ENCODE measurements at regions not wholly inside any gene's neighbourhood (a gene's known extent, or its start where the extent isn't known, plus 50 kb on each side); places are given as distances from the start of the nearest gene placed in this dataset.

DNA sequence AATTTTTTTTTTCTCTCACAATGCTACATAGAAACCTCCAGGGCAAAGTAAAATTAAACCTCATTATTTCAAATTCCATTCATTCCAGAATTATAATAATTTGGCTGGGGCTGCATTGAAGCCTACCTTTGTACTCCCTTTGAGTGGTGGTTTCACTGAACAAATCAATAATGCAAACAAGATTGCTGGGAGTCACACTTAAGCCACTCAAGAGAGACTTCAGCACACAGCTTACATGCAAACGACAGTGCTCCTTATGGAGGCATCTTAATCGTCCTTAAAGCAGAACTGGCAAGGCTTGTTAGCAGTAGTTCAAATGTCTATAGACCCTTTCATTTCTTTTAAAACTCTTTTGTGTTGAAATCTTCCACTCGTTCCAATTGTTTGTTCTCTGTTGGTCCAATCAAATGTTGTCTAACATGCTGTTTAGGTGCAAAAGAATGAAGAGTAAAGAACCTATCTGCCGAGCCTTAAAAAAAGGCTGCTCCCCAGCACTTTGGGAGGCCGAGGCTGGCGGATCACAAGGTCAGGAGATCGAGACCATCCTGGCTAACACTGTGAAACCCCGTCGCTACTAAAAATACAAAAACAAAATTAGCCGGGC lies 294.9 kb downstream of the FGFR2 start:
- Mint-ChIP-seq H3K9me3 (ENCODE audit: low read depth) (peaks cover 7% of the 10 kb centered on the region), H3K4me1 (ENCODE audit: low read depth) (peaks cover 2% of the 10 kb centered on the region), H3K36me3 (ENCODE audit: low read depth) (no peaks in the 10 kb centered on the region), H3K27ac (ENCODE audit: unreplicated experiment) (no peak overlapping the region), H3K4me3 (ENCODE audit: unreplicated experiment) (no peak overlapping the region), H3K27me3 (ENCODE audit: low read depth) (peaks cover 17% of the 10 kb centered on the region)
- TF ChIP-seq, protein P1, sequence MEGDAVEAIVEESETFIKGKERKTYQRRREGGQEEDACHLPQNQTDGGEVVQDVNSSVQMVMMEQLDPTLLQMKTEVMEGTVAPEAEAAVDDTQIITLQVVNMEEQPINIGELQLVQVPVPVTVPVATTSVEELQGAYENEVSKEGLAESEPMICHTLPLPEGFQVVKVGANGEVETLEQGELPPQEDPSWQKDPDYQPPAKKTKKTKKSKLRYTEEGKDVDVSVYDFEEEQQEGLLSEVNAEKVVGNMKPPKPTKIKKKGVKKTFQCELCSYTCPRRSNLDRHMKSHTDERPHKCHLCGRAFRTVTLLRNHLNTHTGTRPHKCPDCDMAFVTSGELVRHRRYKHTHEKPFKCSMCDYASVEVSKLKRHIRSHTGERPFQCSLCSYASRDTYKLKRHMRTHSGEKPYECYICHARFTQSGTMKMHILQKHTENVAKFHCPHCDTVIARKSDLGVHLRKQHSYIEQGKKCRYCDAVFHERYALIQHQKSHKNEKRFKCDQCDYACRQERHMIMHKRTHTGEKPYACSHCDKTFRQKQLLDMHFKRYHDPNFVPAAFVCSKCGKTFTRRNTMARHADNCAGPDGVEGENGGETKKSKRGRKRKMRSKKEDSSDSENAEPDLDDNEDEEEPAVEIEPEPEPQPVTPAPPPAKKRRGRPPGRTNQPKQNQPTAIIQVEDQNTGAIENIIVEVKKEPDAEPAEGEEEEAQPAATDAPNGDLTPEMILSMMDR (IDR thresholded peaks at IDR 0.05) = no peak
- DNase-seq (ENCODE audit: low spot score) = no peak

DNA sequence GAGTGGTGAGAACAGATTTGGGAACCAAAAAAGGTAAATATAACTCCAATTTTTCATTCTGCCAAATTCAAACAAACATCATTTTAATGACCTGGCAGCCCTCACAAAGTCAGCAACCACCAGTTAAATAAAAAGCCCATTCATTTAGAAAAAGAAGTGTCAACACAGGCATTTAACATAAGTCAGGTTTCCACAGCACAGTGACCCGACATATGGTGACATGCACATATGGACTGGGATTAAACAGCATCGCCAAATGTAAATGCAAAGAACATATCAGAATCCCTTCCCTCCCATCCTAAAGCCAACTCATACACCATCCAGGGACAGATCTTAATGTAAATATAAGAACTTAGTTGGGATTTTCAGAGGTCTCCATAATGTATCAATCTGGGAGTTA lies 293.2 kb downstream of the FGFR2 start:
- TF ChIP-seq, protein P1 (IDR thresholded peaks at IDR 0.05) = no peak
- H3K4me1 Mint-ChIP-seq (ENCODE audit: low read depth) = peaks cover 2% of the 10 kb centered on the region
- H3K36me3 Mint-ChIP-seq (ENCODE audit: low read depth) = no peaks in the 10 kb centered on the region
- H3K27ac Mint-ChIP-seq (ENCODE audit: unreplicated experiment) = no peak overlapping the region
- H3K4me3 Mint-ChIP-seq (ENCODE audit: unreplicated experiment) = no peak overlapping the region
- no peak for DNase-seq (ENCODE audit: low spot score)
- peaks cover 17% of the 10 kb centered on the region for H3K27me3 Mint-ChIP-seq (ENCODE audit: low read depth)
- H3K9me3 Mint-ChIP-seq (ENCODE audit: low read depth) = peaks cover 9% of the 10 kb centered on the region

DNA sequence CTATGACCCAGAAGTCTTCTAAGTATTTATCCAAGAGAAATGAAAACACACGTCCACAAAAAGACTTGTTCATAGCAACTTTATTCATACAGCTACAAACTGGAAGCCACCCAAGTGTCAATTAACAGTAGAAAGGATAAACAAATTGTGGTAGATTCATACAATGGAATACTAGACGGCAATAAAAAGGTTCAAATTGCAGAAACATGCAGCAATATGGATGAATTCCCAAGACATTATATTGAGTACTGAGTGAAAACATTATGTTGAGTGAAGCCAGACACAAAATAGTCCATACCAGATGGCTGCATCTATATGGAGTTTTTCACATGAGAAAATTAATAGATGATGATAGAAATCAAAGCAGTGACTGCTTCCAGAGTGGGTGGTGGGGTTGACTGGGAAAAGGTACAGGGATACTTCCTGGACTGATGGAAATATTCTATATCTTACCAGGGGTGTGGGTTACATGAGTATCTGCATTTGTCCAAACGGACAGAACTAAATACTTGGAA lies 292.0 kb downstream of the FGFR2 start:
- TF ChIP-seq, protein P1 (IDR thresholded peaks at IDR 0.05) = no peak
- Mint-ChIP-seq H3K4me1 (ENCODE audit: low read depth) (peaks cover 2% of the 10 kb centered on the region), H3K4me3 (ENCODE audit: unreplicated experiment) (no peak overlapping the region), H3K36me3 (ENCODE audit: low read depth) (no peaks in the 10 kb centered on the region), H3K27ac (ENCODE audit: unreplicated experiment) (no peak overlapping the region), H3K27me3 (ENCODE audit: low read depth) (peaks cover 14% of the 10 kb centered on the region), H3K9me3 (ENCODE audit: low read depth) (peaks cover 9% of the 10 kb centered on the region)
- no peak for DNase-seq (ENCODE audit: low spot score)

DNA sequence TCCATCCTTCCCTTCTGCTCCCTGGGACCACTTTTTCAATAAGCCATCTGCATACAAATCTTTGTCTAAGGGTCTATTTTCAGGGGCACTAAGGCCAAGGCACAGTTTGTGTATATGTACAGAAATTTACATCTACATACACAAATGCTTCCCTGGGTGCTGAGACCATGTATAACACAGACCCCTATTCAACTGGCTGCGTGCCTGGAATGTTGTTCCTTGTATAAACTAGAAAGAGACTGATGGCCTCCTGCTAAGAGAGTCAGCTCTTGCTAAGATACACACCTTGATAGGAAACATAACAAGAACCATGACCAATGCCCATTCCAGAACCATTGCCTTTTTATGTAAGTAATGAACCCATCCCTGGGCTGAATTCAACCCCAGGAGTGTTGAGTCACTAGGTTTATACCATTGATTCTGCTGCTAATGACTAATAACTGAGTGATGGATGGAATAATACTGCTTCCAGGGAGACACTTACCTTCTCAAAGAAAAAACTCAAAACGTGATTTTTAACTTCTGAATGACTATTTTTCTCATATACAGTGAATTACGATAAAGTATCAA lies 290.7 kb downstream of the FGFR2 start:
- DNase-seq (ENCODE audit: low spot score) = no peak
- peaks cover 3% of the 10 kb centered on the region for H3K4me1 Mint-ChIP-seq (ENCODE audit: low read depth)
- TF ChIP-seq, protein P1 (IDR thresholded peaks at IDR 0.05) = no peak
- H3K4me3 Mint-ChIP-seq (ENCODE audit: unreplicated experiment) = no peak overlapping the region
- no peak overlapping the region for H3K27ac Mint-ChIP-seq (ENCODE audit: unreplicated experiment)
- peaks cover 10% of the 10 kb centered on the region for H3K27me3 Mint-ChIP-seq (ENCODE audit: low read depth)
- H3K9me3 Mint-ChIP-seq (ENCODE audit: low read depth) = peaks cover 9% of the 10 kb centered on the region
- no peaks in the 10 kb centered on the region for H3K36me3 Mint-ChIP-seq (ENCODE audit: low read depth)

DNA sequence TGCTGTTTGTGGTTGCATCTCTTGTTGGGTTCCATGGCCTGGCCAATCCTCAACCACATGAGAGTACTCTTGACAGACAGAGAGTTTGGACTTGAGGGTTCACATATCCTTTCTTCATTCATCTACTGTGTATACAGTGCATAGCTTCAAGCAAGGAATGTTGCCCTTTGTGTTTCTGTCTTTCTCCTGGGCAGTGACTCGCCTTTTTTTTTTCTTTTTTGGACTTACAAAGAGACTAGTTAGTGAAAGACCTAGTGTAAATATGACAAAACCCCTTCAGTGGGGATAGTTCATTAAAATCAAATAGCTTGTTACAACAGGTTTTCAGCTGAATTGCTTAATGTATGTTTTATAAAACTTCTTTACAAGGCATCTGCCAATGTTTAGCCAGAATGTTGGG lies 290.2 kb downstream of the FGFR2 start:
- H3K36me3 Mint-ChIP-seq (ENCODE audit: low read depth) = no peaks in the 10 kb centered on the region
- H3K27me3 Mint-ChIP-seq (ENCODE audit: low read depth) = peaks cover 6% of the 10 kb centered on the region
- TF ChIP-seq, protein P1 (IDR thresholded peaks at IDR 0.05) = no peak
- H3K4me1 Mint-ChIP-seq (ENCODE audit: low read depth) = peaks cover 7% of the 10 kb centered on the region
- H3K27ac Mint-ChIP-seq (ENCODE audit: unreplicated experiment) = no peak overlapping the region
- DNase-seq (ENCODE audit: low spot score) = no peak
- H3K4me3 Mint-ChIP-seq (ENCODE audit: unreplicated experiment) = no peak overlapping the region
- peaks cover 9% of the 10 kb centered on the region for H3K9me3 Mint-ChIP-seq (ENCODE audit: low read depth)

Data from chondrocyte (in vitro differentiated cells).